EH (cell line): ENCODE measurements at regions not wholly inside any gene's neighbourhood (a gene's known extent, or its start where the extent isn't known, plus 50 kb on each side); places are given as distances from the start of the nearest gene placed in this dataset.
"Not testable (repeated sequence)": the region's sequence is repeated elsewhere in the genome, so short reads cannot be mapped to it uniquely, and the experiment has no call there.

Source experiments
- DNase-seq: peaks from one replicate; pipeline ENCODE4 v3.0.0-alpha.2; 2015; ENCODE audit warnings: low read depth

DNA sequence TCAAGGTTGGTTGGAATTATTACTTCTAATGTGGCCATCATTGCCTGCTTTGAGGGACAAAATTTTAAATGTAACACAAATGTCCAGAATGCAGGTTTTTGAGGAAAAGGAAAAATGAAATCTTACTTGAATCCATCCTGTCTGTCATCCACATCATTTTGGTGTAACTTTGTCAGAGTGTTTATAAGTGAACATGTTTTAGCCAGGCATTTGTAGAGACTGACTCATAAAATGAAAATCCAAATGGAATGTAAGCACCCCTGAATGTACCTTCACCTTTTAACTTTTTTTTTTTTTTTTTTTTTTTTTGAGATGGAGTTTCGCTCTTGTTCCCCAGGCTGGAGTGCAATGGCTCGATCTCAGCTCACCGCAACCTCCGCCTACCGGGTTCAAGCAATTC is 141.8 kb upstream of the BNIP2 start:
- DNase-seq = no peak

DNA sequence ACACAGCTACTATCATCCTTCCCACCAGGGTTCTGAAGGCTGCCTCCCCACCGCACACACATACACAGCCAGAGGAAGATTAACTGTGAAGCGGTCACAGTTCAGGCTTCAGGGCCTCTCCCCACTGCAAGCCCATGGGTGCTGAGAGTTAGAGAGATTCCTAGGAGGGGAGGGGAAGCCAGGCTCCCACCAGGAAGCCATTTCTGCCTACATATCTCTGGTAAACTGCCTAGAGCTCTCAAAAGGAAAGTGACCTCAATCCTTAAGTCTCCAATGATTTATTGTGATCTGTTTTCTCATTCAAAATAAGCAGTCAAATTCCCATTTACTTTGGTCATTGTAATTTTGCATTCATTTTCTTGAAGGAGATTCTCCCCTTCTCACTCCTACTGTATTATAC is 141.0 kb upstream of the BNIP2 start:
- DNase-seq = no peak

DNA sequence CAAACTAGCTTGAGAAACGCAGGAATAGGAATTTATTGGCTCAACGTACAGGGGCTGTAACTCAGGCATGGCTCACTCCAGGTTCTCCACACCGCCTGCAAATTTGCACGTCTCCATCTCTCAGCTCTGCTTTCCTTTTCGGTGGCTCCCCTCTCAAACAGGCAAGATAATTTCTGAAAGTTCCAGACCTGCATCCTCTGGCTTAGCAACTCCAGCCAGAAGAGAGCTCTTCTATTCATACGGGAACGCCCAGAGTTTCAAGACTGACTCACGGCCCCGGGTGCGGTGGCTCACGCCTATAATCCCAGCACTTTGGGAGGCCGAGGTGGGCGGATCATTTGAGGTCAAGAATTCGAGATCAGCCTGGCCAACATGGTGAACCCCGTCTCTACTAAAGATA is 139.7 kb upstream of the BNIP2 start:
- DNase-seq = no peak

DNA sequence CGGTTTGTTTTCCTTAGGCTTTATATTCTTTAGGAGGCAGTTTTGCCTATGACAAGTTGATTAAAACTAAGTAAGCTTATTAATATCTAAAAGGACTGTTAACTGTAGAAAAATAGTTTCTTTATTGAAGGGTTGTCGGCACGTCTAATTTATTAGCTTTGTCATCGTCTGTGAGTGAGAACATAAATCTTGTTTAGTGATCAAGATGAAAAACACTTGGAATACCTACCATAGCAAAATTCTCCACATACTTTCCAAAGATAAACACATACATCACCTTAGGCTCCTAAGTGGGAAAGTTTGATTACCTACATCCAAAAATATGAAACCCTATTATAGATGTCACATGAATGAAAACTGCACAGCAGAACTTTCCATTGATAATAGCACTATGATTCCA is 139.1 kb upstream of the BNIP2 start:
- no peak for DNase-seq

DNA sequence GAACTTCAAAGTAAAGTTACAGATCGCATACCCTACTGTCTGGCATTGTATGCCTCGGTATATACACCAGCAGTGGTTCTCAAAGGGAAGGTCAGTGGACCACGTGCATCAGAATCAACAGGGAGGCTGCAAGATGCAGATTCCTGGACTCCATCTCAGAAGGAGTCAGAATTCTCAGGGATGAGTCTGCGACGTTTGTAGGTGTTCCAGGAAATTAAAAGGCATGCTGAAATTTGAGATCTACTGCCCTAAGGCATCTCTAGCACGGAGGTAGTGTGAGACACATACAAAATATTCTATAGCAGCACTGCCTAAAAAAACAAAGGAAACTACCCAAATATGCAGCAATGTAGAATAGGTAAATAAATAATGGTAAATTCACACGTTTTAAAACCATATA is 136.8 kb upstream of the BNIP2 start:
- DNase-seq = peak; percentile 2

DNA sequence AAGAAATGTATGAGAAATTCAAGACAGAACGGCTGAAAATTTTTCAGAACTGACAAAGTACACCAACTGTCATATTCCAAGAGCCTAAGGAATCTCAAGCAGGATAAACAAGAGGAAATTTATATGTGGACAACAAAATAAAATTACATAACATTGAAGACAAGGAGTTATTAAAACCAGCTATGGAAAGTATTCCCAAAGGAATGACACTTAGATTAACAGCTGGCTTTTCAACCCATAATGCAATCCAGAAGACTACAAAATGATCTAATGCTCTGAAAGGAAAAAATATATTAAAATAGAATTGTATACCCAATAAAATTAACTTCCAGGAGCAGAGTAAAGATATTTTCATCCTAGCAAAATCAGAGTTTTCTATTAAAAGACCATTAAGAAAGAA is 132.2 kb upstream of the BNIP2 start:
- DNase-seq = no peak

DNA sequence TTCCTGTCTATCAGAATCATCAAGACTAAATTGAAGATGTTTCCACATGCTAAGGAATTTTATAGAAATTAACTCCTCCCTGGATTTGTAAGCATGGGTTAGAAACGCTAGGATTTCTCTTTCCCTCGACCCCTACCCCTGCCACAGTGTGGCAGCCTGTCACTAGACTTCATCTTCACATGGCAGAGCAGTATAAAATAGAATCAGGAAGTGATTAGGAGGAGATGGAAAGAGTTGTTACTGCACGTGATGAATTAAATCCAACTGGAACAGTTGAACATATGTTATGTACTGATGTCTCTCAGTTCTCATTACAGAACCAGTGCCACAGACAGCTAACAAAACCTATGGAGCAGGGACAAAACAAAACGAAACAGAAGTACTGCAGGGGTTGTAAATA is 130.0 kb upstream of the BNIP2 start:
- DNase-seq = no peak

DNA sequence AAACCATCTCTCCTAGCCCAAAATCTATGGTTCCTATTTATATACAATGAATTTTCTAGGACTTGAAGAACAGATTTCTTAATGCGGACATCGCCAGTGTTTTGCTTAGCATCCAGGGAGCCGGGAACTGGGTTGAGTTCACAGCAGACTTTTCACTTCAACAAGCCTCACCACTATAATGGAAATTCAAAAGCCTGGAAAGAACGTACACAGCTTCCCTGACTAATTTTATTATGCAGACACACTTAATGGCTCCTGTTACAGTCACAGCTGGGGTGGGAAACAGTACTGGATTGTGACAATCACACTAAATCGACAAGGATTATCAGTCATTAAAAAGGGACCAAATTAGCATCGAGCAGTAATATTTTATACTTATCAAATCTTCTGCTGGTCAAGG is 129.2 kb upstream of the BNIP2 start:
- no peak for DNase-seq

DNA sequence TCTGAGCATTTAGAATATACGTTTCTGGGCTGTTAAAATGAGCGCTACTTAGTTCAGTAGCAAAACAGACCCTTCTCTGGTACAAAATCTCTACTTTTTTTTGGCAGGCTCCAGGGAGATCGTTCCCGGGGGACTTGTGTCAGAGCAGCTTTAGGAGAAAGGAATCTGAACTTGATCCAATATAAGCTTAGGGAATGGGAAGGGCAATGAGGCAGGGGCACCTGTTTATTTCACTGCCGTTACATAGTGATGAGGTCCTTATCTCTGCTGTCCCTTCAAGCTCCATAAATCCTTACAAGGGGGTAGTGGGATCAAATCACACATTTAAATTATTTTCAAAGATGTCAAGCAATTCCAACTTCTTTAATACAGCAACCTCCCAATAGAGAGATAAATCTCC is 128.7 kb upstream of the BNIP2 start:
- DNase-seq = no peak

DNA sequence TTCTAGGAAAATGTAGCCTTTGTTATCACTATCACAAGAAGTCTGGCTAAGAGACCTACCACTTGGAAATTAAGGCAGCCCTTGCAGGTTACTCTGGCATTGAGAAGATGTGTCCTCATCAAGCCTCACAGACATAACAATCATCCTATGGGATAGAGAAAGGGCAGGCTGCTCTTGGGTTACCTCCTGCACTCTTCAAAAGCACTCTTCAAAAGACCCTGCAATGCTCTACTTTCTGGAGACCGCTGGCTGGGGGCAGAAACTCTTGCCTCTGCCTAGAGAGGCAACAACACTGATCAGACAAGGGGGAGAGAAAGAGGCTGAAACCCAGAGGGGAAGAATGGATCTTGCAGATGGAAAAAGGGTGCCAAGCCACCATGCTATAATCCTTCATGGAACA is 127.9 kb upstream of the BNIP2 start:
- no peak for DNase-seq

DNA sequence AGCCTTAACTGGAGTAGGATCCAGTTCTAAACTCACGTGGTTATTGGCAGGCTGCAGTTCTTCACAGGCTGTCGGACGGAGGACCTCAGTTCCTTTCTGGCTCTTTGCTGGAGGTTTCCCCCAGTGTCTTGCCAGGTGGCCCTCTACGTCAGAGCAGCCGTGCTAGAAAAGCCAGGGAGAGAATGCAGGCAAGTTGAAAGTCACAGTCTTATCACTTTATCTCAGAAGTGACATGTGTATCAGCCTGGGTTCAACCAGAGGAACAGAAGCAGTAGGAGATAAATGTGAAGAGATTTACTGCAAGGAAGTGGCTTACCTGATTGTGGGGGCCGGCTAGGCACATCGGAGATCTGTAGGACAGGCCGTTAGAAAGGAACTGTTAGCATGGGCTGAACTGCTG is 125.3 kb upstream of the BNIP2 start:
- DNase-seq = no peak

DNA sequence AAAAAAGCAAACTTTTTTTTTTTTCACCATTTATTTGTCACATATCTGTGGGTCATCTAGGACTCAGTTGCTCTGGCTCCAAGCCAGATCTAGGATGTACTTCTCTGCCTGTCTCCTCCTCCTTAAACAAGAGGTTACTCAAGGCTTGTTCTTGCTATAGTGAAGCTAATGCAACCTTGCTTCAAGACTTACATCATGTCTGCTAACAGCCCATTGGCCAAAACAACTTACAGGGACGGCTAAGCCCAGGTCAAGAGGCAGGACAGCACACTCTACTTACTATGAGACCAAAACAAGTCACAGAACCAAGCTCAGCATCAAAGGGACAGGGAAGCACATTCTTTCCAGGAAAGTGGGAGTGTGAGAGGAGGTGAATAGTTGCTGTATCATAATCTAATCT is 123.8 kb upstream of the BNIP2 start:
- DNase-seq = no peak

DNA sequence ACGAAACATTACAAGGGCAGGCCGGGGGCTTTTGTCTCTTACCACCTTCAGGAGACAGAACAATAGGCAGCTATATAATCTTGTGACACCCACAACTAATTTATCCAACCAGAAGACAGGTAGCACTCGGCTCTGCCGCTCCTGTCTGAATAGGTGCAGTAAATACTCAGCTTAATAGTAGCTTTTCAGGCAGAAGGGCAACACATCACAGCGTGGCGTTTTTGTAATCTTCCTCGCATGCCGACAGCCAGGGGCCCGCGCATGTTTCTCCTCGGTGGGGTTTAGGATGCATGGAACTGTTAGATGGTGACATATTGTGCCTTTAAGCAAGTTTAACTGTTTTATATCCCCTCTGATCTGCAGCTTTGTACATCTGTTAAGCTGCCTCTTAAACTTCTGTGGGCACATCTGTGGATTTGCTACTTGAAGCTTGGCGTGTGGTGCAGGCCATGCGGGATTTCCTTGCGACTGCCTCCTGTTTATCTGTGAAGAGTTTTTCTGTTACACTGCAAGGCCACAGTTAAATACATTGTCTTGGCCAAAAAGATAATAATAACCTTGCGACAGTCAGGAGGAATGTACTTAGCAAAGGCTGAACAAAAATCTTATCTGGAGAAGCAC is 123.2 kb upstream of the BNIP2 start:
- no peak for DNase-seq

DNA sequence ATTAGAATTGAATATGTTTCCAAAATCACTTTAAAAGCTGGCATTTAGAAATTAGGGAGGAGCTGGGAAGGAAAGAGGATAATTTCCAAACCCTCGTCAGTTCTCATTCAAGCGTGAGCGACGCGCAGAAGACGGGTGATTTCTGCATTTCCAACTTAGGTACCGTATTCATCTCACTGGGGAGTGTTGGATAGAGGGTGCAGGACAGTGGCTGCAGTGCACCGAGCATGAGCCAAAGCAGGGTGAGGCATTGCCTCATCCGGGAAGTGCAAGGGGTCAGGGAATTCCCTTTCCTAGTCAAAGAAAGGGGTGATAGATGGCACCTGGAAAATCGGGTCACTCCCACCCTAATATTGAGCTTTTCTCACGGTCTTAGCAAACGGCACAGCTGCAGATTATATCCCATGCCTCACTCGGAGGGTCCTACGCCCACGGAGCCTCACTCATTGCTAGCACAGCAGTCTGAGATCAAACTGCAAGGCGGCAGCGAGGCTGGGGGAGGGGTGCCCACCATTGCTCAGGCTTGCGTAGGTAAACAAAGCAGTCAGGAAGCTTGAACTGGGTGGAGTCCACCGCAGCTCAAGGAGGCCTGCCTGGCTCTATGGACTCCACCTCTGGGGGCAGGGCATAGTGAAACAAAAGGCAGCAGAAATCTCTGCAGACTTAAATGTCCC is 114.3 kb upstream of the BNIP2 start:
- not testable (repeated sequence) for DNase-seq

DNA sequence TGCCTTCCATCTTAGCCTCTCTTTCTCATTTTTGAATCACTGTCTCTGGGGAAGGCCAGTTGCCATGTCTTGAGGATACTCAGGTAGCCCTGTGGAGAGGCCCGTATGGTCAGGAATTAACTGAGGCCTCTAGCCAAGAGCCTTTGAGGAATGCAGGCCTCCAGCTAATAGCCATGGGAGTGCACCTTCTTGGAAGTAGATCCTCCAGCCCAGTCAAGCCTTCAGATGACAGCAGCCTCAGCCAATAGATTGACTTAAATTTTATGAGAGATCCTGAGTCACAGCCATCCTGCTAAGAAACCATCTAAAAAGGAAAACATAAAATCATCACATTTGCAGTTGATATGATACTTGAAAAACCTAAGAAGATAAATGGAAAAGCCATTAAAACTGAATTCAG is 112.5 kb upstream of the BNIP2 start:
- DNase-seq = no peak

DNA sequence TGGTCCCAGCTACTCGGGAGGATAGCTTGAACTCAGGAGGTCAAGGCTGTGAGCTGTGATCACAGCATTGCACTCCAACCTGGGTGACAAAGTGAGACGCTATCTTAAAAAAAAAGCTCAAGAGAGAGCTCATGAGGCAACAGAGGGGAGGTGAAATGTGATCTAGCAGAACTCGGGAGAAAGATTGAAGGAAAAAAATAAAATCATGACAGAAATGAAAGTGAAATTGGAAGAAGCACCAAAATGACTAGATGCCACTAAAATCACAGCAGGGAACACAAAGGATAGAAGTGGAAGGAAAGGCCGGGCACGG is 109.4 kb upstream of the BNIP2 start:
- no peak for DNase-seq

DNA sequence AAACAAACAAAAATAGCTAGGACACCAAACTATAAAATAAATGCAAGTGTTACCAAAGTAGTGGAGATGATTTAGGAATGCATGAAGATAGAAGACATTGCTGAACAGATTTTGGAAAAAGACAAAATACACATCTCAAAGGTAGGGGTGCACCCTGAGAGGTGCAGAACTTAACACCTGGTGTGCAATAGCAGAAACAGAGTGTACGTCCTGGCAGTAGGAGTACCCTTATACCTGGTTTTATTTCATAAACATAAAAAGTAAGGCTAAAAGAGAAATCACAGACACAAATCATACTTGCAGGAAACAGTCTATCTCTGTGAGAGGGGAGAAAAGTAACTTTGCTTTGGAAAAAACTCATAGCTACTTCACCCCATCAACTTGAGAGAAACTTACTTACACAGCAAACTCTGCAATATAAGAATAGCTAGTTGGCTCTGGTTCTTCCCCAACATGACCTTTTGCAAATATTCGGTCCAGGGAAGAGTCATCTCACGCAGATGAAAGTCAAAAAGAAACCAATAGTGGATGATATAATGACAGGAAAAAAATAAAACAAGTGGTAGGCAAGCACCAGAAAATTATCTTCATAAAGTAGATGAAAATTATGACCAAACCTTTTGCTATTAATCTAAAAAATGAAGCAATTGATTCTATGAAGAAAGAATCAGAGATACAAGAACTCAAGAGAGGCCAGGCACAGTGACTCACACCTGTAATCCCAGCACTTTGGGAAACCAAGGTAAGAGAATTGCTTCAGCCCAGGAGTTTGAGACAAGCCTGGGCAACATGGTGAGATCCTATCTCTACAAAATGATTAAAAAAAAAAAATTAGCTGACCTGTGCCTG is 108.9 kb upstream of the BNIP2 start:
- no peak for DNase-seq

DNA sequence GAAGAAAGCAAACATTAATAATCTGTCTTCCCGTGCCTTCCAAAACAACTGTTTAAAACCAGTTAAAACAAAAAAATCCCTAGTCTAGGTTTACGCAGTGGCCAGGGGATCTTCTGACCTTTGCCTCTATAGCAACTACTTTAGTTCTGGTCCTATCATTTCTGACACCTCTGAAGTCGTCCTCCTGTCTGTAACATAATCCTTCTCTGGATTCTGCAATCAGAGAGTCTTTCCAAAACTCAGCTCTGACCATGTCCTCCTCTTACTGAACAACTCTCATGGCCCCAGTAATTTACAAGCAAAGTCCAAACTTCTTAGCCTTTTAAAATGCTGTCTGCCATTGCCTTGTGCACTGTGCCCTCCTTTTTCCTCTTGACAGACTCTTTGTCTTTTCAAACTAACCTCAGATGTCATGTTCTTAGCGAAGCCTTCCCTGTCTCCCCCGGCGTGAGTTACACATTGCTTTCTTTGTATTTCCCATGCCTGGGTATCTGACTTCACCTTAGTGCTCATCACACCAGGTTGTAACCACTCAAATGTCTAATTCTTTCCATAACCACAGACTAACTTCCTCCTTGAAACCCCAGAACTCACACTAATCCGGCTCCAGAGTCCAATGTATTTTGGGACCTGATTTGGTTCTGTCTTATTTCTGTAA is 105.2 kb upstream of the BNIP2 start:
- DNase-seq = no peak

DNA sequence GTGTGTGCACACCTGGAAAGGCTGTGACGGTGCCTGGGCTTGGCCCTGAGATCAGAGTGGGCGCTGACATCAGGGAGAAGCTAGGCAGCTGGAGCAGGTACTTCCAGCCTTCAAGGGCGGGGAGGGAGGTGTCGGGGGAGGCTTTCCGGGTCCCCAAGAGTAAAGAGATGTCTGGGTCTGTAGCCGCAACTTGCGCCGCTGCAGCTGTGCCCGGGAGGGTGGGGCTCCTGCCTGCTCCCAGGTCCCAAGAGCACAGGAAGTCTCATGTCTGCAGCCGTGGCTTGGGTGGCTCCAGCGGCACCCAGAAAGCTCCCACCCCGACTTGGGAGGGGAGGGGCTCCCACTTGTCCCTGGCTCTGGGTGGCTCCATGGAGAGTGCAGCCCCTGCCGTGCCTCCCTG is 103.2 kb upstream of the BNIP2 start:
- no peak for DNase-seq

DNA sequence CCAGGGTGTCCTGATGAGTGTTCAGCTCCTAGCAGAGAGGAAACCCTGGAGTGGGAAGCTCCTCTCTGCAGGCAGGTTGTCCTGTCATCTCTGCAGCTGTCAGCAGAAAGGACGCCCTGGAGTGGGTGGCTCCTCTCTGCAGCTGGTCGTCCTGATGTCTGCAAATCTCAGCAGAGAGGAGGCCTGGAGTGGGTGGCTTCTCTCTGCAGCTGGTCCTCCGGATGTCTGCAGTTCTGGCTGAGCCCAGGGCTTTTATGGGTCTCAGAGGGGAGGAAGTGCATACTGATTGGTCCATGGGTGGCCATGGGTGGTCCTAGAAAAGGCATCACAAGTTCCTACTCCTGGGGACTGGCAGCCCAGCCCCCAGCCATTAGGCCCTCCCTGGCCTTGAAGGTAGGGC is 102.6 kb upstream of the BNIP2 start:
- DNase-seq = no peak

DNA sequence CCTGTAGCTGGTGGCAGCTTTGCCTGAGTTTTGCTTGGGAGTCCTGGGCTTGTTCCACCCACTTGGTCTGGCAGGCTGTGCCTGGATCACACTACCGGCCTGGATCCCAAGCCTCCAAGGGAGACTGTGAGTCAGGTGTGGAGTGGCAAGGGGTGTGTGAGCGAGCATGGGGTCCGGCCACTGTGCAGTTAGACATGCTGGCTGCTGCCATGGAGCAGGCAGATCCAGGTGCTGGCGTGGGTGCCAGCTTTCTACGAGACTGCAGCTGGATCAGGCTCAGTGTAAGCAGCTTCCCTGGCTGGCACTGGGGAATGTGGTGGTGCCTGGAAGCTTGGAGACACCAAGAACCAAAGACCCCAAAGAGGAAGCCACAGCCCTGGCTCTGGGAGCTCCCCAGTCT is 102.0 kb upstream of the BNIP2 start:
- DNase-seq = no peak

DNA sequence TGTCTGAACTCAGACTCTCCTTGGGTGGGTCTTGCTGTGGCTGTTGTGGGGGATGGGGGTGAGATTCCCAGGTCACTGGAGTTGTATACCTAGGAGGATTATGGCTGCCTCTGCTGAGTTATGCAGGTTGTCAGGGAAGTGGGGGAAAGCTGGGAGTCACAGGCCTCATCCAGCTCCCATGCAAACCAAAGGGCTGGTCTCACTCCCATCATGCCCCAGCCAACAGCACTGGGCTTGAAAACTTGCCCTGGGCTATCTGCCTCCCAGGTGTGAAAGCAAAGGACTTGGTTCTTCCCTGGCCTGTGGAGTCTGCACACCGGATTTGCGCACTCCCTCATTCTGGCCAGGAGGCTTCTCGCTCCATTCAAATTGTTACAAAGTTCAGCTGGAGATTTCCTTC is 97.3 kb upstream of the BNIP2 start:
- DNase-seq = not testable (repeated sequence)

DNA sequence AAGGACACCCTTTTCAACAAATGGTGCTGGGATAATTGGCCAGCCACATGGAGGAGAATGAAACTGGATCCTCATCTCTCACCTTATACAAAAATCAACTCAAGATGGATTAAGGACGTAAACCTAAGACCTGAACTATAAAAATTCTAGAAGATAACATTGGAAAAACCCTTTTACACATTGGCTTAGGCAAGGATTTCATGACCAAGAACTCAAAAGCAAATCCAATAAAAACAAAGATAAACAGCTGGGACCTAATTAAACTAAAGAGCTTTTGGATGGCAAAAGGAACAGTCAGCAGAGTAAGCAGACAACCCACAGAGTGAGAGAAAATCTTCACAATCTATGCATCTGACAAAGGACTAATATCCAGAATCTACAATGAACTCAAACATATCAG is 96.9 kb upstream of the BNIP2 start:
- not testable (repeated sequence) for DNase-seq
